HG02973 (cell line): ENCODE measurements at regions not wholly inside any gene's neighbourhood (a gene's known extent, or its start where the extent isn't known, plus 50 kb on each side); places are given as distances from the start of the nearest gene placed in this dataset.
"Not testable (repeated sequence)": the region's sequence is repeated elsewhere in the genome, so short reads cannot be mapped to it uniquely, and the experiment has no call there.

Experiments
- ATAC-seq: cut with Tn5 transposase; IDR thresholded peaks from one replicate; pipeline ENCODE4 v1.9.1; 2021; ENCODE audit warnings: moderate library complexity; ENCODE audit not compliant: unreplicated experiment

DNA sequence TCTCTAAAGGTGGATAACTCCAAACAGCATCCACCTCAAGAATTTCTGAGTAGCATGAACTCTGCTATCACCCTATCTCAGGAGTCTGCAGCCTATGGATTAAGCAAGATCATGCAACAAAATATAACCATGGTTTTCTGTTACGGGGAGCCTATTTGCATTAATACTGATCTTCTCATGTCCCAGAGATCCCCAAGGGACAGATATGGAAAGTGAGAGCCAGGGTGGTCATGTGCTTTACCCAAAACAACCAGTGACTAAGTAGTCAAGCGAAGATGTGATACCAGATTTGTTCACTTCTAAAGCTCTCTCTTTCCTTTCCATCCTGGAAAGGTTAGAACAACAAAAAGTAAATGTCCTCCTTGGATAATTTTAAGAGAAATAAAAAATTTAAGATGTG is 125.1 kb downstream of the PRRX1 start:
- no peak for ATAC-seq

DNA sequence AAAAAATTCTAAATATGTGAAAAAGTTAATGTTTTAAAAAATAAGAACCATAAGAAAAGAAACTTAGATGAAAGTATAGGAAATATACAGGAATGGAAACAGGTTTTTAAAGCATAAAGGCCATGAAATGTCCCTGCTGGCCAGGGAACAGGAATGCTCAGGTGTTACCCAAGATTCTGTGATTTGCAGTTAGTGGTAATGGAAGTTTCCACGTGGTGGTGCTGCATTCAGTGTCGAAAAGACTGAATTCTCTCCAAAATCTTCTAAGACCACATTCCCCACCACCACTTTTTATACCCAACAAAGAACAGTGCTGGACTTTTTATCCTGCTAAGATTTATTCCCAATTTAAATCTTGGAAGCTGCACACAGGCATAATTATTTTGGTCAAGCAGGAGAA is 126.2 kb downstream of the PRRX1 start:
- no peak for ATAC-seq

DNA sequence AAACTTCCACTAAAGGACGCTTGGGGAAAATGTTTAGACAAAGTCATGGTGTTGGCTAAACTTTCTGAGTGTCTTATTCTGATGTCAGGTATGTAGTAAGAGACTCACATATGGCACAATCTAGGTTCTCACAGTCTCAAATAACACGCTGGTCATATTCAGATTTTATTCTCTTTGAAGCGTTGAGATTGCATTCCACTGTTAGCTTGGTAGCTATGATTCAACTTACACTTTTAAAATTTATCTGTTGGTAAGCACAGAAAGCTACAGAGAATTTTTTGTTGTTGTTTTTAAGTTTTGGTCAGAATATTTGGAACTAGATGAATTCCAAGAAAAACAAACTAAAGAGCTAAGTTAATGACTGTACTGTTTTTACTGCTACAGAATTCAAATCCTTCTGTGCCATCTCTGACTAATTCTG is 126.7 kb downstream of the PRRX1 start:
- ATAC-seq: no peak

DNA sequence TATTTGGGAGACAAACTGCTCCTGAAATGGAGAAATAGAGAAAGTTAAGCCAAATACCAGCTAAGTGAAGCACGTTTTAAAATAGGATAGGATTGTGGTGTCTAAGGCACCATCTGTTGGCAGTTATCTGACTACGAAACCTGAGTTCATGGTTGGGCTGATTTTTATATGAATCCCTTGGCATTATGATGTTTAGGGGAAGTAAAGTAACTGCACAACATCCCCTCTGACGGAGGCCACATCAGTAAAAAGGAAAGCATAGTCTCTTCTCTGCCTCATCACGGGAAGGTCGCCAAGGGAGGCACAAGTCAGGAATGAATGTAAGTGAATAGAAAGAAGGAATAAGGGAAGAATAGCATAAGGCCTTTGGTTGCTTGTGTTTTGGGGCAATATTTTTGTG is 128.0 kb downstream of the PRRX1 start:
- no peak for ATAC-seq

DNA sequence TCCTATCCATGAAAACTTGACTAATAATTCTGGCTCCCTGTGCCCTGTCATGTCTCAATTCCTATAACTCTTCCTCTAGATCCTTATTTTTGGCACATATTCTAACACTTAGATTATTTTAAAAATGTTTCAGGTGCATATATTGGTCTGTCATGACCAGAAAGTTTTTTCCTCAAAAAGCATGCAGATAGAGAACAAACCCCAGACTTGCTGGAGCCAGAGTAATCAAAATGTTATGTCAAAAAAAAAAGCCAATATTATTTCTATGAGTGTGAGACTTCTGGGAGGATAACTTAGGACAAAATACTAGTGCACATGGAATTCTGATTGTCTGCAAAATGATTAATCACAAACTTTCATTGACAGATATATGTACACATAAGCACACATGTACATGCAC is 135.1 kb upstream of the MROH9 start:
- ATAC-seq: no peak

DNA sequence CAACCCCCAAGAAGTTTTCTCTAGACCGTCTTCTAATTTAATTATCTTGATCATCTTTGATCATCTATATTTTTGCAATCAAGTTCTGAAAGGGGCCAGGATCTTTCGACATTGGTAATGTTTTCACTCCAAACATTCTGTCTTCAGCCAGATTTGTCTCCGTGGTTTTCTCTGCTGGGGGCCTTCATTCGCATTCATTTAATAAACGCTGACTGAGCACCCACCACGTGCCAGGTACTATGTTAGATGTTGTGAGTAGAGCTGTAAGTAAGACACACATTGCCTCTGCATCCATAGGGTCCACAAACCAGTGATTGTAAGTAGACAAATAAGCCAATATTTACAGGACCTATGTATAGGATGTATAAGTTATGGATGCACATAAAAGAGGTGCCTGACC is 134.5 kb upstream of the MROH9 start:
- ATAC-seq: no peak

DNA sequence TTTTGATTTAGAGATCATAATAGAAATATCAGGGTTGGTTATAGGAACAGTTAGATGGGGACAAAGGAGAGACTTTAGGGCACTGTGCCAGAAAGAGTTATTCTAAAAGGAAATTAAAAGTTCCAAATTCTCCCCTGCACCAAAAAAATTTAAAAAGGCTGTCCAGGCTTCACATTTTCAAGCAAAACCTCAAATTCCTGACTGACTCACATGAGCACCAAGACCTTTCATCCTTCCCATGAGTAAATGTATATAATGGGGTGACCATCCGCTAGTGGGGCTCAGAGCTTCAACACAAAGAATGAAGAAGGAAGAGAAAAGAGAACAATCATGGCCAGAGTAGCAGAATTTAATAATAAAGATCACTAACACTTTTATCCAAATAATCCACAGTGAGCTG is 131.6 kb upstream of the MROH9 start:
- no peak for ATAC-seq

DNA sequence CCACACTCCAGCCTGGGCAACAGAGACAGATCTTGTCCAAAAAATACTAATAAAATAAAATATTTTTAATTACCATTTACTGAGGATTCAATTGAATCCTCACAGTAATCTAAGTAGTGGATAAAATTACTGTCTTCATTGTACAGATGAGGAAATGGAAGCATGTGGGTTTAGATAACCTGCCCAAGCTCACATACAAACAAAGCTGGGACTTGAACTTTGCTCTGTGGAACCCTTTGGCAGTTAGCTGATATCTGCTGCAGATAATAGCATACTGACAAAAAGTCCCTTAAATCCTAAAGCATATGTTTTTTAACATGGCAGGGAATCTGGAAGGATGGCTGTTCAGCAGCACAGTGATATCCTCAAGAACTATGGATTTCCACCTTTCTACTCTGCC is 130.9 kb upstream of the MROH9 start:
- ATAC-seq: no peak

DNA sequence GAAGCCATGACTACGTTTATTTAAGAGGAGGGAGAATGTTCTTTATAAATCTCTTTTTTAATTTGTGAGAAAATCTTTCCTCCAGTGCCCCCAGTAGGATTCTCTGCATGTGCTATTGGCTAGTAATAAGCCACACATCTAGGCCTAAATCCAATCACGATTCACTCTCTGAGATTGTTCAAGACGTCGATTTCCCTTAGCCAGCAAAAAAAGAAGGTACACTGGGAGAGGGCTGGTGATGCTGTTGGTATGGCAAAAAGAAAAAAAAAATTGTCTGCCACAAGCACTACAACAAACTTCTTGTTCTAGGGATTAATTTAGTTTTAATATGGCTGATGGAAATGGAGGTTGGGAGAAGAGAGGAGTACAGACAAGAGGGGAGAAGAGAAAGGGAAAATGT is 130.5 kb upstream of the MROH9 start:
- ATAC-seq: no peak

DNA sequence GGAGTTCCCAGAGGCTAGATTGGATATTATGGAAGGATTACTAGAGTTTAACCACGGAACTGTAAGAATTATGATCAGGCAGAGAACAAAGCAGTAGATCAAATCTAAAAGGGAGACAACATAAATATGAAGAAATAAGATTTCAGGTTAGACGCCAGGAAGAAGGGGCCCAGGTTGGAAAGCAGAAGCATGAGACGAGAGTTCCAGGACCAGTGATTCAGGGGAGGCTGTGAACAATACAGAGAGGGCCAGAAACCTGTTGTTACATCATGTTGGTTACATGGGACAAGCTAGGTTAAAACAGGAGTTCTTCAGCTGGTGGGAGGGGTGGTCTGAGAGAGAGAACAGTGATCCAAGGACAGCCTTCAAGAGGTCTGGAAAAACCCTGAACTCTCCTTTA is 128.4 kb upstream of the MROH9 start:
- ATAC-seq: no peak

DNA sequence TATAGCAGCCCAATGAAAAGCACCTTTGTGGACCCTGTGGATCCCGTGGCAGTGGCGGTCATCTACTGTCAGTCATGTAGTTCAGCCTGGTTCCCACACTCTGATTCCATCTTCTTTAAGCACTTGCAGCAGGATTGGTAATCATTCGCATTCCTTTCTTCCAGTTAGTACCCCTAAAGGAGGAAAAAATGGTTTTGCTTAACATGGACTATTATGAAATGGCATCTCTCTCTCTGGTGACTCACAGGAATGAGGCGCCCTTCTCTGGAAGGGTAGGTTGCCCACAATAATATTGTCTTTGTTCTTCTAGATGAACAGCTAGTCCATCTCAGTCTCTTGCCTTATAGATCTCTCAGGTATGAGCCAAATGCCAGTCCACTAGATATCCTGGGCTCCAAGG is 127.9 kb upstream of the MROH9 start:
- ATAC-seq: no peak

DNA sequence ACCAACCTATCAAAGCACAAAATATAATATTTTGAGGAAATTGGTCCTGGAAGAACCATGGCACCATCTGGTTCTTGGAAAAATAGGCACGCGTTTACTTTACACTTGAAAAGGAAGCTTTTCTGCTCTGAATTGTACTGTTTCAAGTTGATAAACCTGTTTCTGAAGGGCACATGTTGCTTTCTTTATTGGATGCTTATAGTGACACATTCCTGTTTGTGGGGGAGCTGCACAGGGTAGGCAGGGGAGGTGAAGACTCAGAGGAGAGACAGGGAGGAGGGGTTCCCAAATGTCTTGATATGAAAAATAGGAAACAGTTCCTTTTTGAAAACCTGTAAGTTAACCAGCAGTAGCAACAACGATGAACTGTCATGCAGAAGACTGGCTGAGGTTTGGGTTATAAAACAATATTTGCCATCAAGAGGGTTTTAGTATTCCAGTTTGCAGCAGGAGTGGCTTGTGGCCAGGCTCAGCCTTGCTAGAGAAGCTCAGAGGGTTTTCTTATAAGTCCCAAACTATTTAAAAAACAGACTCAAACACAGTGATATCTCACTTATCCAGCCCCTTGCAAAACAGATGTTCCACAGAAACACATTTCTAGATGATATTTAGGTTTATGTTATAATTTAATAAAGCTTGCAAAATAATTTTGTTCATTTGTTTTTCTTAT is 127.0 kb upstream of the MROH9 start:
- ATAC-seq: no peak

DNA sequence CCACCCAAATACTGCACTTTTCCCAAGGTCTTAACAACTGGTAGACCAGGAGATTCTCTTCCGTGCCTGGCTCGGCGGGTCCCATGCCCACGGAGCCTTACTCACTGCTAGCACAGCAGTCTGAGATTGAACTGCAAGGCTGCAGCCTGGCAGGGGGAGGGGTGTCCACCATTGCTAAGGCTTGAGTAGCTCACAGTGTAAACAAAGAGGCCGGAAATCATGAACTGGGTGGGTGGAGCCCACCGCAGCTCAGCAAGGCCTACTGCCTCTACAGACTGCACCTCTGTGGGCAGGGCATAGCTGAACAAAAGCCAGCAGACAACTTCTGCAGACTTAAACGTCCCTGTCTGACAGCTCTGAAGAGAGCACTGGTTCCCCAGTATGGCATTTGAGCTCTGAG is 124.3 kb upstream of the MROH9 start:
- ATAC-seq: not testable (repeated sequence)

DNA sequence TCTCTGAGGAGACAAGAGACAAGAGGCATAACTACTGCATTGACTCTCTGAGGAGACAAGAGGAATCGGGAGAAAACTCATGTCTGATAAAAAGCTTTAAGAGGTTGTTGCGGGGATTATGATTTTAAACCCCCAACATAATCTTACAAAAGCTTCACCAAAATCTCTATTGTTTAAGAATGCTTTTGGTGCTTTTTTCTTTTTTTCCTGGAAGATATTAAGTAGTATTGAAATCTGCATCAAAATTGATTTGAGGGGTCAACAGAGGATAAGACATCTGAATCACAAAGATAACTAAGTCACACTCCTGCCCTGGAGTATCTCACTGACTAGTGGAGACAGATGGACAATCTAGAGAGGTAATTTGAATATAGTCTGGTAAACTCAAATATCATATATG is 115.6 kb upstream of the MROH9 start:
- no peak for ATAC-seq

DNA sequence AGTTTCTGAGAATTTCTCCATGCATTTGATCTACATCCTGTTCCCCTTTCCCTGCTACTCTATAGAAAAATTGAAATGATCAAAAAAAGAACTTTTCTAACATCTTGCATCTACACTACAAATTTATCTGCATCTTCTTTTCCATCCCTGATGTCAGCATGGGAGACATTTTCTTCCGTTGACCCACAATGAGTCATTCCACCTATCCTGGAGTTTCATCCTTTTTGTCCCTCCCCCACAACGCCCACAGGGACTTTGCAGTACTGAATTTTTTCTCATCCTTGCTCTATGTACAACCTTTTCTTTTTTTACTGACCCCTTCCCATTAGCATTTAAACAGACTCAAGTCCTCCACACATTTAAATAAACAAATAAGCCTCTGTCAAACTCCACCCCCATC is 112.2 kb upstream of the MROH9 start:
- ATAC-seq: no peak

DNA sequence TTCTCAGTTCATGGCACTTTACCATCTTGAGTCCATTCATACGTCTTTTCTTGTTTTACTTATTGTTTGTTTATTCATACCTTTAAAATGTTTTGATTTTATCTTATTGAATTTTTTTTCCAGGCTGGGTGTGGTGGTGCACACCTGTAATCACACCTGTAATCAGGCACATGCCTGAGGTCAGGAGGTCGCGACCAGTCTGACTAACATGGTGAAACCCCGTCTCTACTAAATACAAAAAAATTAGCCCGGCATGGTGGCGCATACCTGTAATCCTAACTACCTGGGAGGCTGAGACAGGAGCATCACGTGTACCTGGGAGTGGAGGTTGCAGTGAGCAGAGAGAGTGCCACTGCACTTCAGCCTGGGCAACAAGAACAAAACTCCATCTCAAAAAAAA is 104.1 kb upstream of the MROH9 start:
- no peak for ATAC-seq

DNA sequence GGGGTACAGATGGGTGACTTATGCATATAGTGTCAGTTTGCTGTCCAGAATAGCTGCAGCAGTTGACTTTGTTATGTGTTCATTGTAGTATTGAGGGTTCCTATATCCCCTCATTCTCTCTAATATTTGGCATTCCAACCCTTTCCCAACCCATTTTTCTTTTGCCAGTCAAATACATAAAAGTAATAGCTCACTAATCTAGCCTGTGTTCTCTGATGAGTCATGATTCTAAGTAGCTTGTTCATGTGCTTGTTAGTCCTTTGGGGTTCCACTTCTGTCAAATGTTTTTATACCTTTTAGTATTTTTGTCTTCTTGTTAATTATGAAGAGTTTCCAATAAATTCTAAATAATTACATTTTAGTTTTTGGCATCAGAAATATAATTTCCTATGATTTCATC is 99.2 kb upstream of the MROH9 start:
- ATAC-seq: no peak

DNA sequence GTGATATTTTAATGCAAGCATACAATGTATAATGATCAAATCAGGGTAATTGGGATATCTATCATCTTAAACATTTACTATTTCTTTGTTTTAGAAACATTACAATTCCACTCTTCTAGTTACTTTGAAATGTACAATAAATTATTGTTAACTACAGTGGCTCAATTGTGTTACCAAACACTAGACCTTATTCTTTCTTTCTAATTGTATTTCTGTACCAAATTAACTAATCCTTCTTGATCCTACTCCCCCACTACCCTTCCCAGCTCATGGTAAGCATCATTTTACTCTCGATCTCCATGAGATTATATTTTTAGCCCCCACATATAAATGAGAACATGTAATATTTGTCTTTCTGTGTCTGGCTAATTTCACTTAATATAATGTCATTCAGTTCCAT is 95.0 kb upstream of the MROH9 start:
- ATAC-seq: no peak

DNA sequence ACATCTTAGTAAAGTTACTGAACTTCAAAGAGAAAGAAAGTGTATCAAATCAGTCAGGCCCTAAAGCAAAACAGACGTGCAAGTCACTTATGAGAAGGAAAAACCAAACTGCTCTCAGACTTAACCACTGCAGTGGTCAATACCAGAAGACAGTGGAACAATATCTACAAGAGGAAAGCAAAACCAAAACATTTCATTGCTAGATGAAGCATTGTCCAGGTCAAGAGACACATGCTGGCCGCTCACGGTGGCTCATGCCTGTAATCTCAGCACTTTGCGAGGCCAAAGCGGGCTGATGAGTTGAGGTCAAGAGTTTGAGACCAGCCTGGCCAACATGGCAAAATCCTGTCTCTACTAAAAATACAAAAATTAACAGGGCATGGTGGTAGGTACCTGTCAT is 82.0 kb upstream of the MROH9 start:
- ATAC-seq: peak; percentile 92

DNA sequence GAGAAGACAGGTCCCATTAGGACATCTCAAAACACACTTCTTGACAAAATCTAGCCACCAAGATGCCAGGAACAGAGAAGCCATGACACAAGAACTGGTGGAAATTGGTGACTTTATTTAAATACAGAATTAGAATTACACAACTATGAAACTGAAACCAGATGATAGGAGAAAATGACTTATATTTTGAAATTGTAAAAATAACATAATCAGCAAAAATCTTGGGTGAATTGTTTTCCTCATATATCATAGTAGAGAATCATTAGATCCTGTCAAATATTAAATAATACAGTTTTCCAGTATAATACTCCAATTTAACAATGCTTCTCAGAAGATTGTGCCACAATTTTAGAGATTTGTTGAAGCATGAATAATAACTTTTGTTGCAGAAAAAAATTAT is 81.5 kb upstream of the MROH9 start:
- ATAC-seq: peak; percentile 25

DNA sequence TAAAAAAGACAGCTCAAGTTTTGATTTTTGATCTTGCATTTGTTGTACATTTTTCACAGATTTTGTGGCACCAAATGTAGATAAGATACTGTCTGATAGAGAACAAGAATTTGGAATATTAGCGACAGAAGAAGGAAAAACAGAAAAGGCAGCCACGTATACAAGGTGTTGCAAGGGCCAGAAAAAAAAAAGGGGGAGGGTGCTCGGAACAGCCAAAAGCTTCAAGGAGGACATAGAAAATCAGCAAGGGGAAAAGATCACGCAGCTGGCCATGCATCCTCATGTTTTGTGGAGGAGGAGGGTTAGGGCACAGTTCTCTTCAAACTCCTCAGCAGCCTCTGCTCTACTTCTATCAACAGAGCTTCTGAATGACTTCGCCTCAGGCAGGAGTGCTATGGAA is 80.7 kb upstream of the MROH9 start:
- ATAC-seq: no peak

DNA sequence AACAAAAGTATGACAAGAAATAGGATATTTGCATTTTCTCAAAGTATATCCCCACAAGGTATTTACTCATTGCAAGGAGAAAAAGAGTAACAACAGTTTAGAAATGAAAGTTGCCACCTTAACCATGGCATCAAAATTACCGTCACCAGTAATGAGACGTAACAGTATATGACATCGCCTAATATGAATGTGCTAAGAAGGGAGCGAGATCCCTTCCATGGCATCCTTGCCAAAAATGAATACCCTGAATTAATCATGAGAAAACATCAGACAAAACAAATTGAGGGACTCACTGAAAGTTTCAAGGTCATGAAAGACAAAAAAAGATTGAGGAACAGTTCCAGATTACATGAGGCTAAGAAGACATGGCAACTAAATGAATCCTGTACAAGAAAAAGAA is 78.9 kb upstream of the MROH9 start:
- no peak for ATAC-seq

DNA sequence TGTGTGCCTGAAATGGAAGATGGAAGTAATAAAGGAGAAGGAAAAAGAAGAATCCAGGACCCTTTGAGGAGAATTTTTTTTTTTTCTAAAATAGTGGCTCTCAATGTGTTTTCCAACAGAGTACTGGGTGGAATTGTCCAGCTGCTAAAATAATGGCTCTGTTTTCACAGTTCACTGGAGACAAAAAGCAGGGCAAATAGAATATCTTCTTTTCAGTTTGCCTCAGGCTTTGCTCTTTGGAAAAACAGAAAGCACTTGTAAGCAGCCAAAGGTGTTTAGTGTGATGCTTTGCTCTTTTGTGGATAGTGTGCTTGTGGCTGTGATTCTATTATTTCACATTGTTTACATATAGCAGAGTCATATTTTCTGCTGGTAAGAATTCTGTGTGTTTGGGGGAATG is 77.4 kb upstream of the MROH9 start:
- ATAC-seq: no peak

DNA sequence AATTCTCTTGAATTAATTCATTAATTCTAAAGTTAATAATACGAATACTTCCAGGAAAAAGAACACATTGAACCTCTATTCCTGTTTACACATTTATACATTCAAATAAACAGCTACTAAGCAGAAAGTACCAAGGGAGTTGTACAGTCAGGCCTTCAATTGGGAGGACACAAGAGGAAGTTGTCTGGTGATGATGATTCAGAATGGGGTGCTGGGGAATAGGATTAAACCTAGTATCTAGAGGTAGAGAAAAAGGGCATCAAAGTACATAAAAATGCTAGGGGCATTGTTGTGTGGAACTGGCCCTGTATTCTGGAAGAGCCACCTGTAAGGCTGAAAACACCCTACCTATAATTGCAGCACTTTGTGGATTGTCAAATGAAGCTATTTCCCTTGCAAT is 71.7 kb upstream of the MROH9 start:
- no peak for ATAC-seq
